Neural cell (in vitro differentiated cells): ENCODE measurements at regions not wholly inside any gene's neighbourhood (a gene's known extent, or its start where the extent isn't known, plus 50 kb on each side); places are given as distances from the start of the nearest gene placed in this dataset.

Source experiments
- H2AFZ ChIP-seq: fragments of 200-600, 300-800 bp; sonication (generic), shearing (Covaris generic); 2 replicates; pipeline ENCODE4 v1.6.0; 2014; ENCODE audit warnings: low read depth, mild to moderate bottlenecking, antibody characterized with exemption, low read length, moderate library complexity
- H3F3A ChIP-seq: fragments of 200-600 bp; shearing (Covaris generic); 2 replicates; pipeline ENCODE4 v1.6.1; 2016; ENCODE audit warnings: mild to moderate bottlenecking, moderate library complexity, mixed read lengths, antibody characterized with exemption, low read length; ENCODE audit not compliant: insufficient read depth, poor library complexity, severe bottlenecking
- H3K27ac ChIP-seq: fragments of 200-600, 300-800 bp; sonication (generic), shearing (Covaris generic); 2 replicates; pipeline ENCODE4 v1.5.1; 2014; ENCODE audit warnings: mild to moderate bottlenecking, low read length, moderate library complexity
- H3K27me3 ChIP-seq: fragments of 300-800, 200-600 bp; sonication (generic), shearing (Covaris generic); 2 replicates; pipeline ENCODE4 v1.6.0; 2014; ENCODE audit warnings: mild to moderate bottlenecking, low read depth, low read length, moderate library complexity; ENCODE audit not compliant: insufficient read depth
- H3K36me3 ChIP-seq: fragments of 300-800, 200-600 bp; sonication (generic), shearing (Covaris generic); 2 replicates; pipeline ENCODE4 v1.5.1; 2014; ENCODE audit warnings: mild to moderate bottlenecking, antibody characterized with exemption, low read length, moderate library complexity; ENCODE audit not compliant: insufficient read depth
- H3K4me2 ChIP-seq: fragments of 300-800, 200-600 bp; sonication (generic), shearing (Covaris generic); 2 replicates; pipeline ENCODE4 v1.6.0; 2014; ENCODE audit warnings: mild to moderate bottlenecking, low read length
- H3K4me3 ChIP-seq: fragments of 300-800, 200-600 bp; sonication (generic), shearing (Covaris generic); 2 replicates; pipeline ENCODE4 v1.5.1; 2014; ENCODE audit warnings: mild to moderate bottlenecking, low read length, moderate library complexity
- H3K79me2 ChIP-seq: fragments of 200-600 bp; shearing (Covaris generic); replicated peaks from 2 replicates; pipeline ENCODE4 v1.6.0; 2014; ENCODE audit warnings: mild to moderate bottlenecking, low read length, moderate library complexity; ENCODE audit not compliant: insufficient read depth
- H3K9ac ChIP-seq: fragments of 300-800, 200-600 bp; sonication (generic), shearing (Covaris generic); 2 replicates; pipeline ENCODE4 v1.6.1; 2016; ENCODE audit warnings: mild to moderate bottlenecking, low read length, mixed read lengths
- H3K9me2 ChIP-seq: fragments of 200-600 bp; shearing (Covaris generic); 2 replicates; pipeline ENCODE4 v1.6.1; 2016; ENCODE audit warnings: mild to moderate bottlenecking, low read length, mixed read lengths; ENCODE audit not compliant: insufficient read depth
- H3K9me3 ChIP-seq: fragments of 200-600, 300-800 bp; sonication (generic), shearing (Covaris generic); 2 replicates; pipeline ENCODE4 v1.6.1; 2016; ENCODE audit warnings: mild to moderate bottlenecking, mixed run types, low read length, moderate library complexity, mixed read lengths
- H4K20me1 ChIP-seq: fragments of 200-600 bp; shearing (Covaris generic); 2 replicates; pipeline ENCODE4 v1.6.1; 2016; ENCODE audit warnings: mild to moderate bottlenecking, mixed run types; ENCODE audit not compliant: insufficient read depth
- CTCF ChIP-seq: fragments of 450-650 bp; IDR thresholded peaks from 2 replicates; pipeline ENCODE4 v1.5.1; 2014; ENCODE audit warnings: antibody characterized with exemption, mild to moderate bottlenecking, moderate library complexity; ENCODE audit not compliant: poor library complexity, severe bottlenecking
- EP300 ChIP-seq: fragments of 450-650 bp; conservative IDR thresholded peaks from 2 replicates; pipeline ENCODE4 v1.6.1; 2014; ENCODE audit warnings: antibody characterized with exemption, mild to moderate bottlenecking, moderate library complexity; ENCODE audit not compliant: poor library complexity, severe bottlenecking
- EZH2 ChIP-seq: fragments of 200-600, 300-800 bp; shearing (Covaris generic), sonication (generic); IDR thresholded peaks from 2 replicates; pipeline ENCODE4 v1.6.1; 2014; ENCODE audit warnings: antibody characterized with exemption, low read length, borderline replicate concordance, mild to moderate bottlenecking; ENCODE audit not compliant: insufficient read depth, poor library complexity, severe bottlenecking
- MXI1 ChIP-seq: fragments of 450-650 bp; conservative IDR thresholded peaks from 2 replicates; pipeline ENCODE4 v1.6.1; 2014; ENCODE audit warnings: antibody characterized with exemption, mild to moderate bottlenecking; ENCODE audit not compliant: poor library complexity, severe bottlenecking
- POLR2AphosphoS5 ChIP-seq: IDR thresholded peaks from 2 replicates; pipeline ENCODE4 v1.6.1; 2012
- RAD21 ChIP-seq: fragments of 450-650 bp; conservative IDR thresholded peaks from 2 replicates; pipeline ENCODE4 v1.6.1; 2014; ENCODE audit warnings: antibody characterized with exemption, mild to moderate bottlenecking, moderate library complexity
- REST ChIP-seq: IDR thresholded peaks from 2 replicates; pipeline ENCODE4 v1.6.1; 2012; ENCODE audit warnings: borderline replicate concordance
- SMC3 ChIP-seq: fragments of 450-650 bp; conservative IDR thresholded peaks from 2 replicates; pipeline ENCODE4 v1.6.1; 2014; ENCODE audit warnings: antibody characterized with exemption, mild to moderate bottlenecking, moderate library complexity; ENCODE audit not compliant: poor library complexity
- TAF1 ChIP-seq: IDR thresholded peaks from 2 replicates; pipeline ENCODE4 v1.6.1; 2012; ENCODE audit warnings: low read depth

DNA sequence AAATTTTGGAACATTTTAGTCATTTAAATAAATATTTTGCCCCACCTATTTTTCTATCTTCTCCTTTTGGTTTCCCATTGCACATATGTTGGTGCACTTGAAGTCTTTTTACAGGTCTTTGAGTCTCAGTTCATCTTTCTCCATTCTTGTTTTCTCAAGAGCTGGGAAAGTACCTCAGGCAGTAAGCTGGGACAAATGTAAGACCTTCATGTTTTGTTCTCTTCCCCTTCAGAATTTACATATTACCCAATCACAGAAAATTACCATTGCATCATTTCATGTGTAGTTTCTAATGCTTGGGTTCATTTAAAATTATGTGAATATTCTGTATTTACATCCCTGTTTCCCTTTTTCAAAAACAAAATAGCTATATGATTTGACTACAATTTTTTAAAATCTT, 1150.0 kb upstream of the POT1 start:
- no peak for TF ChIP-seq REST
- no peak for TF ChIP-seq MXI1
- no peak for TF ChIP-seq SMC3
- no peak for TF ChIP-seq EZH2
- TF ChIP-seq TAF1 = no peak
- no peak for TF ChIP-seq POLR2AphosphoS5
- no peak for TF ChIP-seq EP300
- TF ChIP-seq RAD21 = no peak
- no peak for TF ChIP-seq CTCF
- Histone ChIP-seq H3K27ac (no peak overlapping the region), H3K27me3 (no peaks in the 10 kb centered on the region)

DNA sequence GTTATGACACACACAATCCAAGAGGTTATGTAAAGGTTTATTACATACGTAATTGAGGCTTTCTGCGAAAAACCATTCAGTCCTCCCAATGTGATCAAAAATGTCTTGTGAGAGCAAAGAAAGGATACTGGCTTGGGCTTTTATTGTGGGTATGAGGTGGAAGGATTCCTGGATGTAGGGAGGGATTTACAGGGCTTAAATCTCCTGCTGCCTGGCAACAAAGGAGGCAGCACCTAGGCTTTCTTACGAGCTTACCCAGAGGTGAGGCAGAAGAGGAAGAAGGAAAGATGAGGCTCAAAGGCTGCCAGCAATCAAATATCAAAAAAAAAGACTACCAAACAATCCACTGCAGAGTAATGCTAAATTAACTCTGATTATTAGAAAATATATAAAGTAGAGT, 1149.5 kb upstream of the POT1 start:
- H3K9me2 ChIP-seq = no peaks in the 10 kb centered on the region
- H3K27ac ChIP-seq = no peak overlapping the region
- no peaks in the 10 kb centered on the region for H3K27me3 ChIP-seq
- H3K36me3 ChIP-seq = no peaks in the 10 kb centered on the region
- TF ChIP-seq EP300 (no peak), EZH2 (no peak), POLR2AphosphoS5 (no peak), RAD21 (no peak), TAF1 (no peak)
- H3F3A ChIP-seq = no peaks in the 10 kb centered on the region
- H3K9ac ChIP-seq = no peak overlapping the region
- H3K9me3 ChIP-seq = no peaks in the 10 kb centered on the region
- H3K4me3 ChIP-seq = no peak overlapping the region
- no peak overlapping the region for H2AFZ ChIP-seq
- no peaks in the 10 kb centered on the region for H3K79me2 ChIP-seq
- H4K20me1 ChIP-seq = no peaks in the 10 kb centered on the region
- no peak overlapping the region for H3K4me2 ChIP-seq

More for the DNA sequence above, 1150.0 kb upstream of the POT1 start:
- Histone ChIP-seq H3K9me2 (no peaks in the 10 kb centered on the region), H3K4me3 (no peak overlapping the region), H3K79me2 (no peaks in the 10 kb centered on the region), H2AFZ (no peak overlapping the region), H3K9me3 (no peaks in the 10 kb centered on the region), H3F3A (no peaks in the 10 kb centered on the region), H4K20me1 (no peaks in the 10 kb centered on the region), H3K9ac (no peak overlapping the region), H3K36me3 (no peaks in the 10 kb centered on the region), H3K4me2 (no peak overlapping the region)

- Histone ChIP-seq H3K4me3 (no peak overlapping the region), H3K27ac (no peak overlapping the region), H3K9me2 (no peaks in the 10 kb centered on the region), H3K27me3 (no peaks in the 10 kb centered on the region), H4K20me1 (no peaks in the 10 kb centered on the region), H2AFZ (no peak overlapping the region), H3K9ac (no peak overlapping the region), H3F3A (no peaks in the 10 kb centered on the region), H3K4me2 (no peak overlapping the region), H3K36me3 (no peaks in the 10 kb centered on the region), H3K9me3 (no peaks in the 10 kb centered on the region), H3K79me2 (no peaks in the 10 kb centered on the region)
- TF ChIP-seq REST (no peak), EZH2 (no peak), RAD21 (no peak), EP300 (no peak), TAF1 (no peak)
These were observed 1136.1 kb upstream of the POT1 start for GRCh38 chr7:126065766-126066165.
